SH-SY5Y (cell line): ENCODE measurements at regions not wholly inside any gene's neighbourhood (a gene's known extent, or its start where the extent isn't known, plus 50 kb on each side); places are given as distances from the start of the nearest gene placed in this dataset.

Source experiments
- GATA2 ChIP-seq: IDR thresholded peaks from 2 replicates; pipeline ENCODE4 v1.6.1; 2011; ENCODE audit warnings: mild to moderate bottlenecking, low read depth, low read length
- GATA3 ChIP-seq: IDR thresholded peaks from 2 replicates; pipeline ENCODE4 v1.6.1; 2011; ENCODE audit warnings: low read depth, mild to moderate bottlenecking, low read length, moderate library complexity

DNA sequence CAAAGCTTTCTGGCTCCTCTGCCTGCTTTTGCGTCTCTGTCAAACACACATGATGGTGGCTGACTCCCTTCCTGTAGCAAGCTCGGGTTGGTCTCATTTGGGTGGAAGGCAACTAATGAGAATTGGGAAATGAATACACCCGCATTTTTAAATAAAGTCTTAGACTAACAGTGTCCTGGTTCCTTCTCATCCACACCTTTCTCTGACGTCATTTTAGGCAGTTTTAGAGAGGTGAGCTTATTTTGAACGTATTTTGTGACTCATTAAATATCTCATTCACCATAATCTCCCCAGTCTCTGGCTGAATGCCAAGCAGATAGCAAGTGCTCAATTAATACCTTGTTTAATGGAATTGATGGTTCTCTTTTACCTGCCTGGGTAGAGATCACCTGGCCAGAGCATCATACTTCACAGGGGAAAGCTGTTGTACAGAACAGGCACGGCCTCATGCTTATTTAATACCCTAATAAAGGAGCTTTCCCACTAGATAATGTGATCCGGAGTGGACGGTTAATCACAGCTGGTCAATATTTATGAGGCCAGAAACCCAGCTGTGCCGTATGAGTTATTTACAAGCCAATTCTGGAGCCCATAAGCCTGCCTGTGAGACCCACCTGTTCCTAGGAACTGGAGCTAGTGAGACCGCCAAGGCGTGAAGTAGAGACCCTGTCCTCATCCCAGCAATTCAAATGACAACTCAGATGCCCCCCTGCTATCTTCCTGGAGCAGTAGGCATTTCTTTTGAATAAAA, 149.7 kb upstream of the PROK2 start:
- TF ChIP-seq GATA2 (no peak), GATA3 (no peak)
